ENCODE measurements at regions not wholly inside any gene's neighbourhood (a gene's known extent, or its start where the extent isn't known, plus 50 kb on each side); places are given as distances from the start of the nearest gene placed in this dataset.
"Not testable (repeated sequence)": the region's sequence is repeated elsewhere in the genome, so short reads cannot be mapped to it uniquely, and the experiment has no call there.

GRCh38 chr1:232579958-232580941 is 49.7 kb downstream of the SIPA1L2 start:
- no peak for DNase-seq

- DNase-seq: no peak
Measured at GRCh38 chr1:232579466-232579865, 50.5 kb downstream of the SIPA1L2 start.

- no peak for DNase-seq
Measured at GRCh38 chr1:232578651-232579195, 51.2 kb downstream of the SIPA1L2 start.

GRCh38 chr1:232577772-232578171 is 52.2 kb downstream of the SIPA1L2 start:
- no peak for DNase-seq

- DNase-seq: no peak
Measured at GRCh38 chr1:232576537-232576936, 53.4 kb downstream of the SIPA1L2 start.

- no peak for DNase-seq
Measured at GRCh38 chr1:232575763-232576040, 54.2 kb downstream of the SIPA1L2 start.

GRCh38 chr1:232574889-232575762 is 54.8 kb downstream of the SIPA1L2 start:
- DNase-seq: no peak

GRCh38 chr1:232574077-232574476 is 55.9 kb downstream of the SIPA1L2 start:
- DNase-seq: no peak

GRCh38 chr1:232571523-232571922 is 58.4 kb downstream of the SIPA1L2 start:
- DNase-seq: no peak

GRCh38 chr1:232570007-232570406 is 59.9 kb downstream of the SIPA1L2 start:
- no peak for DNase-seq

- DNase-seq: not testable (repeated sequence)
Measured at GRCh38 chr1:232569554-232569921, 60.4 kb downstream of the SIPA1L2 start.

- DNase-seq: no peak
Measured at GRCh38 chr1:232568906-232569553, 60.9 kb downstream of the SIPA1L2 start.

GRCh38 chr1:232568331-232568852 is 61.5 kb downstream of the SIPA1L2 start:
- DNase-seq: no peak

GRCh38 chr1:232566093-232566492 is 63.8 kb downstream of the SIPA1L2 start:
- DNase-seq: no peak

GRCh38 chr1:232562855-232563510 is 67.0 kb downstream of the SIPA1L2 start:
- no peak for DNase-seq

GRCh38 chr1:232561381-232561780 is 68.6 kb downstream of the SIPA1L2 start:
- no peak for DNase-seq

- no peak for DNase-seq
Measured at GRCh38 chr1:232560940-232561339, 69.0 kb downstream of the SIPA1L2 start.

GRCh38 chr1:232558954-232559353 is 71.0 kb downstream of the SIPA1L2 start:
- no peak for DNase-seq

- no peak for DNase-seq
Measured at GRCh38 chr1:232557502-232558191, 72.3 kb downstream of the SIPA1L2 start.

- DNase-seq: no peak
Measured at GRCh38 chr1:232557096-232557495, 72.8 kb downstream of the SIPA1L2 start.

GRCh38 chr1:232556351-232556750 is 73.6 kb downstream of the SIPA1L2 start:
- DNase-seq: no peak
